ENCODE measurements at regions not wholly inside any gene's neighbourhood (a gene's known extent, or its start where the extent isn't known, plus 50 kb on each side); places are given as distances from the start of the nearest gene placed in this dataset.

GRCh38 chr1:232476538-232476950 is 153.4 kb downstream of the SIPA1L2 start:
- FAIRE-seq (no peak), DNase-seq (ENCODE audit: insufficient read length, low spot score) (no peak)

GRCh38 chr1:232474826-232475225 is 155.1 kb downstream of the SIPA1L2 start:
- DNase-seq (ENCODE audit: insufficient read length, low spot score) (no peak), FAIRE-seq (no peak)
- TF ChIP-seq POLR2A (IDR thresholded peaks at IDR 0.05; ENCODE audit: low read depth, low read length) (no peak), POLR2AphosphoS5 (IDR thresholded peaks at IDR 0.05; ENCODE audit: low read depth, low read length) (no peak), PAX5 (IDR thresholded peaks at IDR 0.05; ENCODE audit: insufficient read depth, low read length, severe bottlenecking) (no peak), TAF1 (IDR thresholded peaks at IDR 0.05; ENCODE audit: low read depth, low read length) (no peak), SPI1 (IDR thresholded peaks at IDR 0.05; ENCODE audit: low read depth, low read length) (no peak), POU2F2 (IDR thresholded peaks at IDR 0.05; ENCODE audit: low read depth, low read length) (no peak)

More at GRCh38 chr1:232476538-232476950, 153.4 kb downstream of the SIPA1L2 start:
- TF ChIP-seq POLR2A (IDR thresholded peaks at IDR 0.05; ENCODE audit: low read depth, low read length) (no peak), PAX5 (IDR thresholded peaks at IDR 0.05; ENCODE audit: insufficient read depth, low read length, severe bottlenecking) (no peak), SPI1 (IDR thresholded peaks at IDR 0.05; ENCODE audit: low read depth, low read length) (no peak), TAF1 (IDR thresholded peaks at IDR 0.05; ENCODE audit: low read depth, low read length) (no peak), POU2F2 (IDR thresholded peaks at IDR 0.05; ENCODE audit: low read depth, low read length) (no peak), POLR2AphosphoS5 (IDR thresholded peaks at IDR 0.05; ENCODE audit: low read depth, low read length) (no peak)

GRCh38 chr1:232473900-232474299 is 156.0 kb downstream of the SIPA1L2 start:
- no peak for DNase-seq (ENCODE audit: insufficient read length, low spot score)
- no peak for FAIRE-seq
- TF ChIP-seq POU2F2 (IDR thresholded peaks at IDR 0.05; ENCODE audit: low read depth, low read length) (no peak), POLR2A (IDR thresholded peaks at IDR 0.05; ENCODE audit: low read depth, low read length) (no peak), POLR2AphosphoS5 (IDR thresholded peaks at IDR 0.05; ENCODE audit: low read depth, low read length) (no peak), TAF1 (IDR thresholded peaks at IDR 0.05; ENCODE audit: low read depth, low read length) (no peak), SPI1 (IDR thresholded peaks at IDR 0.05; ENCODE audit: low read depth, low read length) (no peak)

- DNase-seq (ENCODE audit: insufficient read length, low spot score) (no peak), FAIRE-seq (no peak)
- TF ChIP-seq TAF1 (IDR thresholded peaks at IDR 0.05; ENCODE audit: low read depth, low read length) (no peak), POU2F2 (IDR thresholded peaks at IDR 0.05; ENCODE audit: low read depth, low read length) (no peak), POLR2AphosphoS5 (IDR thresholded peaks at IDR 0.05; ENCODE audit: low read depth, low read length) (no peak), PAX5 (IDR thresholded peaks at IDR 0.05; ENCODE audit: insufficient read depth, low read length, severe bottlenecking) (no peak), POLR2A (IDR thresholded peaks at IDR 0.05; ENCODE audit: low read depth, low read length) (no peak), SPI1 (IDR thresholded peaks at IDR 0.05; ENCODE audit: low read depth, low read length) (no peak)
Measured at GRCh38 chr1:232473324-232473723, 156.6 kb downstream of the SIPA1L2 start.

GRCh38 chr1:232472485-232473041 is 157.4 kb downstream of the SIPA1L2 start:
- FAIRE-seq (no peak), DNase-seq (ENCODE audit: insufficient read length, low spot score) (no peak)
- TF ChIP-seq SPI1 (IDR thresholded peaks at IDR 0.05; ENCODE audit: low read depth, low read length) (no peak), TAF1 (IDR thresholded peaks at IDR 0.05; ENCODE audit: low read depth, low read length) (no peak), POLR2AphosphoS5 (IDR thresholded peaks at IDR 0.05; ENCODE audit: low read depth, low read length) (no peak), POLR2A (IDR thresholded peaks at IDR 0.05; ENCODE audit: low read depth, low read length) (no peak), POU2F2 (IDR thresholded peaks at IDR 0.05; ENCODE audit: low read depth, low read length) (no peak), PAX5 (IDR thresholded peaks at IDR 0.05; ENCODE audit: insufficient read depth, low read length, severe bottlenecking) (no peak)

- no peak for TF ChIP-seq POU2F2 (IDR thresholded peaks at IDR 0.05; ENCODE audit: low read depth, low read length)
- no peak for TF ChIP-seq POLR2AphosphoS5 (IDR thresholded peaks at IDR 0.05; ENCODE audit: low read depth, low read length)
- no peak for TF ChIP-seq TAF1 (IDR thresholded peaks at IDR 0.05; ENCODE audit: low read depth, low read length)
- TF ChIP-seq PAX5 (IDR thresholded peaks at IDR 0.05; ENCODE audit: insufficient read depth, low read length, severe bottlenecking), result no peak
- no peak for TF ChIP-seq POLR2A (IDR thresholded peaks at IDR 0.05; ENCODE audit: low read depth, low read length)
- no peak for TF ChIP-seq SPI1 (IDR thresholded peaks at IDR 0.05; ENCODE audit: low read depth, low read length)
- FAIRE-seq, result no peak
- no peak for DNase-seq (ENCODE audit: insufficient read length, low spot score)
Measured at GRCh38 chr1:232471250-232471649, 158.7 kb downstream of the SIPA1L2 start.

GRCh38 chr1:232470711-232471110 is 159.2 kb downstream of the SIPA1L2 start:
- FAIRE-seq, result no peak
- no peak for DNase-seq (ENCODE audit: insufficient read length, low spot score)
- no peak for TF ChIP-seq TAF1 (IDR thresholded peaks at IDR 0.05; ENCODE audit: low read depth, low read length)
- TF ChIP-seq POLR2A (IDR thresholded peaks at IDR 0.05; ENCODE audit: low read depth, low read length), result no peak
- TF ChIP-seq SPI1 (IDR thresholded peaks at IDR 0.05; ENCODE audit: low read depth, low read length), result no peak
- no peak for TF ChIP-seq PAX5 (IDR thresholded peaks at IDR 0.05; ENCODE audit: insufficient read depth, low read length, severe bottlenecking)
- TF ChIP-seq POLR2AphosphoS5 (IDR thresholded peaks at IDR 0.05; ENCODE audit: low read depth, low read length), result no peak
- TF ChIP-seq POU2F2 (IDR thresholded peaks at IDR 0.05; ENCODE audit: low read depth, low read length), result no peak

- no peak for FAIRE-seq
- no peak for DNase-seq (ENCODE audit: insufficient read length, low spot score)
Measured at GRCh38 chr1:232468249-232468648, 161.7 kb downstream of the SIPA1L2 start.

GRCh38 chr1:232467073-232467760 is 162.7 kb downstream of the SIPA1L2 start:
- no peak for TF ChIP-seq POU2F2 (IDR thresholded peaks at IDR 0.05; ENCODE audit: low read depth, low read length)
- no peak for TF ChIP-seq POLR2A (IDR thresholded peaks at IDR 0.05; ENCODE audit: low read depth, low read length)
- no peak for TF ChIP-seq POLR2AphosphoS5 (IDR thresholded peaks at IDR 0.05; ENCODE audit: low read depth, low read length)
- no peak for TF ChIP-seq PAX5 (IDR thresholded peaks at IDR 0.05; ENCODE audit: insufficient read depth, low read length, severe bottlenecking)
- no peak for TF ChIP-seq SPI1 (IDR thresholded peaks at IDR 0.05; ENCODE audit: low read depth, low read length)
- no peak for TF ChIP-seq TAF1 (IDR thresholded peaks at IDR 0.05; ENCODE audit: low read depth, low read length)
- FAIRE-seq, result no peak
- DNase-seq (ENCODE audit: insufficient read length, low spot score), result no peak

More at GRCh38 chr1:232468249-232468648, 161.7 kb downstream of the SIPA1L2 start:
- TF ChIP-seq TAF1 (IDR thresholded peaks at IDR 0.05; ENCODE audit: low read depth, low read length), result no peak
- no peak for TF ChIP-seq POLR2A (IDR thresholded peaks at IDR 0.05; ENCODE audit: low read depth, low read length)
- TF ChIP-seq SPI1 (IDR thresholded peaks at IDR 0.05; ENCODE audit: low read depth, low read length), result no peak
- no peak for TF ChIP-seq POLR2AphosphoS5 (IDR thresholded peaks at IDR 0.05; ENCODE audit: low read depth, low read length)
- TF ChIP-seq POU2F2 (IDR thresholded peaks at IDR 0.05; ENCODE audit: low read depth, low read length), result no peak
